Sigmoid colon (tissue), 4 donors: ENCODE measurements at regions not wholly inside any gene's neighbourhood (a gene's known extent, or its start where the extent isn't known, plus 50 kb on each side); places are given as distances from the start of the nearest gene placed in this dataset.

Experiments
- POLR2A ChIP-seq, 2 donors: fragments of 450-650 bp; IDR thresholded peaks; one replicate each; pipeline ENCODE4 v1.6.1; 2016; ENCODE audit warnings: antibody characterized with exemption in 2 of 2, mild to moderate bottlenecking in 2 of 2, moderate library complexity in 2 of 2
- POLR2AphosphoS5 ChIP-seq, 4 donors: sonication (generic); formaldehyde crosslinking; IDR thresholded peaks; one replicate each; pipeline ENCODE4 v1.6.1; 2017; ENCODE audit warnings: antibody characterized with exemption in 4 of 4
- TF ChIP-seq, protein P1 (sequence below), 4 experiments: fragments of 450-650 bp in 3 of 4; fragments of 200-600 bp in 1 of 4; IDR thresholded peaks; one replicate each; pipeline ENCODE4 v1.5.1; 2016 to 2019; ENCODE audit warnings: antibody characterized with exemption in 4 of 4, mild to moderate bottlenecking in 3 of 4, moderate library complexity in 2 of 4

- TF ChIP-seq POLR2A (IDR thresholded peaks at IDR 0.05): no peak
- TF ChIP-seq, protein P1, sequence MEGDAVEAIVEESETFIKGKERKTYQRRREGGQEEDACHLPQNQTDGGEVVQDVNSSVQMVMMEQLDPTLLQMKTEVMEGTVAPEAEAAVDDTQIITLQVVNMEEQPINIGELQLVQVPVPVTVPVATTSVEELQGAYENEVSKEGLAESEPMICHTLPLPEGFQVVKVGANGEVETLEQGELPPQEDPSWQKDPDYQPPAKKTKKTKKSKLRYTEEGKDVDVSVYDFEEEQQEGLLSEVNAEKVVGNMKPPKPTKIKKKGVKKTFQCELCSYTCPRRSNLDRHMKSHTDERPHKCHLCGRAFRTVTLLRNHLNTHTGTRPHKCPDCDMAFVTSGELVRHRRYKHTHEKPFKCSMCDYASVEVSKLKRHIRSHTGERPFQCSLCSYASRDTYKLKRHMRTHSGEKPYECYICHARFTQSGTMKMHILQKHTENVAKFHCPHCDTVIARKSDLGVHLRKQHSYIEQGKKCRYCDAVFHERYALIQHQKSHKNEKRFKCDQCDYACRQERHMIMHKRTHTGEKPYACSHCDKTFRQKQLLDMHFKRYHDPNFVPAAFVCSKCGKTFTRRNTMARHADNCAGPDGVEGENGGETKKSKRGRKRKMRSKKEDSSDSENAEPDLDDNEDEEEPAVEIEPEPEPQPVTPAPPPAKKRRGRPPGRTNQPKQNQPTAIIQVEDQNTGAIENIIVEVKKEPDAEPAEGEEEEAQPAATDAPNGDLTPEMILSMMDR (IDR thresholded peaks at IDR 0.05): no peak
- no peak for TF ChIP-seq POLR2AphosphoS5 (IDR thresholded peaks at IDR 0.05)
These were observed 107.4 kb upstream of the SOX4 start for GRCh38 chr6:21486115-21486514.
